HUES6 (cell line): ENCODE measurements at regions not wholly inside any gene's neighbourhood (a gene's known extent, or its start where the extent isn't known, plus 50 kb on each side); places are given as distances from the start of the nearest gene placed in this dataset.

Experiments used
- H3K27ac ChIP-seq: 2 replicates; pipeline ENCODE4 v1.7.0; 2013; ENCODE audit warnings: low read depth, mild to moderate bottlenecking, low read length, inconsistent platforms
- H3K27me3 ChIP-seq: 2 replicates; pipeline ENCODE4 v1.6.1; 2013; ENCODE audit warnings: low read length; ENCODE audit not compliant: control insufficient read depth, insufficient read depth
- H3K36me3 ChIP-seq: 2 replicates; pipeline ENCODE4 v1.6.1; 2013; ENCODE audit warnings: low read length; ENCODE audit not compliant: control insufficient read depth, insufficient read depth
- H3K4me1 ChIP-seq: 2 replicates; pipeline ENCODE4 v1.6.1; 2013; ENCODE audit warnings: low read length; ENCODE audit not compliant: control insufficient read depth, insufficient read depth
- H3K4me3 ChIP-seq: 2 replicates; pipeline ENCODE4 v1.5.1; 2013; ENCODE audit warnings: low read depth, low read length
- H3K9ac ChIP-seq: one replicate; pipeline ENCODE4 v1.6.1; 2013; ENCODE audit warnings: mild to moderate bottlenecking, low read length
- H3K9me3 ChIP-seq: 2 replicates; pipeline ENCODE4 v1.6.1; 2013; ENCODE audit warnings: low read depth, low read length; ENCODE audit not compliant: control insufficient read depth, insufficient read depth

DNA sequence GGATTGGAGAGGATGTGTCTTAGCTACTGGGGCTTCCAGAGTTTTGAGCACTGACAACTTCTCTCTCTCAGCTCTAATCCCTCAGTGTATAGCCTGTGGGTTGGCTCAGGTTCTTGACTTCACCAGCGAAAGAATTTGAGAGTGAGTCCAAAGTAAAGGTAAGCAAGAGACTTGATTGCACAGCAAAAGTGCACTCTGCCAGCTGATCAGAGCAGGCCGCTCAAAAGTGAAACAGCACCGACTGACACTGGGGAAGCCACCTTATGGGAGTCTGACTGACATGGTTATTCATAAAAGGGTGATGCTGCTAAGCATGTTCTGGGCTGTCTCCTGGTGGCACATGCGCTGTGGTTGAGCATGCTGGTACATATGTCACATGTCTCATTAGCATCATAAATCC is 389.5 kb downstream of the CBLN4 start:
- Histone ChIP-seq H3K9me3 (no peaks in the 10 kb centered on the region), H3K27me3 (no peaks in the 10 kb centered on the region), H3K27ac (no peak overlapping the region), H3K4me1 (no peaks in the 10 kb centered on the region), H3K36me3 (no peaks in the 10 kb centered on the region), H3K9ac (no peak overlapping the region), H3K4me3 (no peak overlapping the region)

DNA sequence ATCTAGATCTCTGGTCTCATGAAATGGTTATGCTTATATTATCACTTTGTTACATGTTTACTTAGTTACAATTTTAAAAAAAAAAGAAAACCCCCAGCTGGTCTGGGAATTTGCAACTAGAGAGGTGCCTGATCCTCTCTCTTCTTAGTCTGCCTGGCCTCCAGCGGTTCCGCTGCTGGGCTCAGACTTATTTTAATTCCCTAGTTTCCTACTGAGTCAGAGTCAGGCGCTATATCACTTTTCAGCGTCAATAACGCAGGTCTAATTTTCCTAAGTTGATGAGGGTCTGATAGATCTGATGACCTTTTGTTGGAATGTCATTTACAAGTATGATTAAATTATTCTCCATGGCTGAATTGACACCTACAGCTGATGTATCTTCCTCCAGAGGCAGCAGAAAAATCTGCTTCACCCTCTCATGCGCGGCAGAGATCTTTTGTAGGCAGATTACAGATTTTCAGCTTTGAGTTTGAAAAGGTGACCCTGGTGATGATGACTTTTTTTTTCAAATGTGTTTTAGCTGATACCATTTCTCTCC is 391.0 kb downstream of the CBLN4 start:
- Histone ChIP-seq H3K4me1 (no peaks in the 10 kb centered on the region), H3K36me3 (no peaks in the 10 kb centered on the region), H3K9ac (no peak overlapping the region), H3K9me3 (no peaks in the 10 kb centered on the region), H3K27ac (no peak overlapping the region), H3K4me3 (no peak overlapping the region), H3K27me3 (no peaks in the 10 kb centered on the region)

DNA sequence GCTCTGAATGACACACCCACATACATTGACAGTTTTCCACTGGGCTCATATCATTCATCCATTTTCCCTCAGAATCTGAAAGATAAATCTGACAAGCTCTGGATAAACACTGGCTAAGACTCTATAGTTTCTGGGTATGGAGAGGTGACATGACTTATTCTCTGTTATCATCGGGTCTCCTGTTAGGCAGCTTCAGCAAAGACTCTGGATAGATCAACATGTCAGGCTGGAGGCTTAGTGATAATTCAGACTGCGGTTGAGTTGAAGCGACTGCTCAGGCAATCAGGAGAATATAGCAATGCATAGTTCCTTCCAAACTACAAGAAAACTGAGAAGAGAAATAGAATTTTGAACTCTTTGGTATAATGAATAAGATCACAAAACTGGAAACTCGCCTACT is 394.6 kb downstream of the CBLN4 start:
- no peaks in the 10 kb centered on the region for H3K4me1 ChIP-seq
- no peaks in the 10 kb centered on the region for H3K36me3 ChIP-seq
- no peaks in the 10 kb centered on the region for H3K27me3 ChIP-seq
- no peak overlapping the region for H3K9ac ChIP-seq
- no peak overlapping the region for H3K4me3 ChIP-seq
- H3K27ac ChIP-seq, result no peak overlapping the region
- no peaks in the 10 kb centered on the region for H3K9me3 ChIP-seq

DNA sequence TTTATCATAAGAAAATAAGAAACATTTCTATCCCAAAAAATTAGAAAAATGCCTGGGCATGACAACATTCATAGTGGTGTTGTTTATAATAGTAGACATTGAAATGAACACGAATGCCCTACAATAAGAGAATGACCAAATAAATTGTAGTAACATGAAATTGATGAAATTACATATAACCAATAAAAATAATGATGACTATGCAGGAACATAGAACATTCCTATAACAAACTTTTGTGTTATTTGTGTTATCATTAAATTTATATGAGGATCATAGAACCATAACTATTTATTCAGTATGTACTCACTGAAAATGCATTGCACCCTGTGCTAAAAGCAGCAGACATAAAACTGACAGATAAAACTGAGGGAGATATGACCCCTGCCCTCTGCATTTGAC is 399.7 kb downstream of the CBLN4 start:
- H3K4me3 ChIP-seq, result no peak overlapping the region
- no peaks in the 10 kb centered on the region for H3K9me3 ChIP-seq
- no peaks in the 10 kb centered on the region for H3K27me3 ChIP-seq
- H3K27ac ChIP-seq, result no peak overlapping the region
- H3K36me3 ChIP-seq, result no peaks in the 10 kb centered on the region
- no peak overlapping the region for H3K9ac ChIP-seq
- H3K4me1 ChIP-seq, result no peaks in the 10 kb centered on the region

DNA sequence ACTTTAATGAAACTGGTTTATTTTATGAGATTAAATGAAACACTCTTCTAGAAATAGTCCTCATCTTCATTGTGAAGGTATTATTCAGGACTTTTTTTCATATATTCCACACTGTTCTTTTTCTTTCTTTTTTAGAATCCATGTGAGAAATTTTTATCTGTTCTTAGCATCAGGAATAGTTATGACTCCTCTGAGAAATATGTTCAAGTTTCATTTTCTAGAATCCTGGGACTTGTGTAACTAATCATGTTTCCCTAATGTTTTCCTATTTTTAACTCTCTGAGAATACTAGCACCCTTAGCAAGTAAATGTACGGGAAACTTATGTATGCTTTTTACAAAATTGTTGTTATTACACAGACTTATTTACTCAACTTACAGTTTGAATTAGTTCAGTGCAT is 407.8 kb downstream of the CBLN4 start:
- no peaks in the 10 kb centered on the region for H3K27me3 ChIP-seq
- no peak overlapping the region for H3K4me3 ChIP-seq
- H3K9me3 ChIP-seq, result no peaks in the 10 kb centered on the region
- H3K9ac ChIP-seq, result no peak overlapping the region
- H3K36me3 ChIP-seq, result no peaks in the 10 kb centered on the region
- H3K4me1 ChIP-seq, result no peaks in the 10 kb centered on the region
- H3K27ac ChIP-seq, result no peak overlapping the region

DNA sequence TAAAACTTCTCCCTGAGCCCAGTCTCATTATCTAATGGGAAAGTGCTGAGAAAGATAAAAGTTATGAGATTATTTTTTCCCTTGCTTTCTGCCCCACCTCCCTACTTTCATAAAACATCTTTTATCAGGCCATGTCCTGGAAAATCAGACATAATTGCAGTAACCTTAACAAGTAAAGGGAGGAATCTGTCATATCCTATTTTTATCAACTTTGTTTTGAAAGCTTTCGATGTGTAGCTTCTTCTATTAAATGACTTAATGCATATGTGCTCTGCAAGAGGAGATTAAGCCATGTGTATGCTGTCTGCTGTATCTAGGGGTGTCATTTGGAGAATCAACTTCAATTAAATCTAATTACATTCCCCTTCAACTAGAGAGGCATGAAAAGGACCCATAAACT is 408.9 kb downstream of the CBLN4 start:
- no peak overlapping the region for H3K9ac ChIP-seq
- no peaks in the 10 kb centered on the region for H3K9me3 ChIP-seq
- no peaks in the 10 kb centered on the region for H3K27me3 ChIP-seq
- no peaks in the 10 kb centered on the region for H3K36me3 ChIP-seq
- H3K4me1 ChIP-seq, result no peaks in the 10 kb centered on the region
- H3K27ac ChIP-seq, result no peak overlapping the region
- no peak overlapping the region for H3K4me3 ChIP-seq

DNA sequence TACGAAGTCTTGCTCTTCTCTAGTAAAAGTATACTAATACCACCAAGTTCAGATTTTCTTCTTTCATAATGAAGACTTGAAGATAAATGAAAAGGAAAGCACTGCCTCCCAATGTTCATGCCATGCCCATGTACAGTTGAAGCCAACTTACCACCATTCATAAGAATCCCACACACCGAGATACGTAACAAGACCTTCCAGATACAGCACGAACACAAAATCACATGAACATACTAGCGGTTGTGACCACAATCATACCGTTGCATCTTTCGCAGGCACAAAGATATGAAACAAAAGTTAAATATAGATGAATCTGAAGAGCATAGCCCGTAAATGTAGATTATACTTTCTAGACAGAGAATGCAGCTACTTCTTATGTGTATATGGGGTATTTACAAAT is 412.5 kb downstream of the CBLN4 start:
- Histone ChIP-seq H3K9ac (no peak overlapping the region), H3K4me3 (no peak overlapping the region), H3K36me3 (no peaks in the 10 kb centered on the region)

DNA sequence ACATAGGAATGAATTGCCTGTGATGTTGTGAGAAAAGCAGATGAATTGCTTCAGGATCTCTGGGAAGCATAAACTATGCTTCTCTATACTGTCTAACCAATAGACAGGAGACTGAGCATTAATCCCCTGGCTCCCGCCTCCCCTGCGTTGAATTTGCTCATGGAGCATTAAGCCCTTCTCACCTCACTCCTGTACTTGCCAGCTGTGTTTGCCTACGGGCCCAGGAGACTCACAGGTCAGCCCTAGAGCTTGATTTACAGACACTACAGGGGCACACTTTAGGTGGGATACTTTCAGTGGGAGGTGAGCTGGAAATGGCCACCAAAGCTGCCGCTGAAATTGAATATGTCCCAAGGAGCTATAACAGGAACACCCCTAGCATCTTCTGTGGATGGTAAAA is 418.7 kb downstream of the CBLN4 start:
- Histone ChIP-seq H3K27me3 (no peaks in the 10 kb centered on the region), H3K4me3 (no peak overlapping the region), H3K9ac (no peak overlapping the region), H3K4me1 (peaks cover 6% of the 10 kb centered on the region; the same call in 1 of the 2 replicates), H3K27ac (no peak overlapping the region), H3K9me3 (no peaks in the 10 kb centered on the region), H3K36me3 (no peaks in the 10 kb centered on the region)

More for the DNA sequence above, 412.5 kb downstream of the CBLN4 start:
- Histone ChIP-seq H3K27ac (no peak overlapping the region), H3K4me1 (no peaks in the 10 kb centered on the region), H3K9me3 (no peaks in the 10 kb centered on the region), H3K27me3 (no peaks in the 10 kb centered on the region)

DNA sequence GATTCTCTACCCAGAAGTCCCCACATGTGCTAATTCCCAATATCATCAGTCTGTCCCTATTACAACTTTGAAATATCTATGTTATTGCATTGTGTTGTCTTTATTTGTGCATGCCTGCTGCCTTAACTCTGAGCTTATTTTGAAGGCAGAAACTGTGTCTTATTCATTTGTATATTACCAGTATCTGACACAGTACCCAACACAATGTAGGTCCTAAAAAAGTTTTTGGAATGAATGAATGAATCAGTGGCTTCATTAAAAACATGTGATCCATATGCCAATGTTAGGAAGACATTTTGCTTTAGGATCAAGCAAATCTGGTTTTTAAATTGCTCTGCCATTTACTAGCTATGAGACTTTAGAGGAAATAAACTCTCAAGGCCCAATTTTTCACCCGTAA is 420.4 kb downstream of the CBLN4 start:
- Histone ChIP-seq H3K9me3 (no peaks in the 10 kb centered on the region), H3K4me1 (peaks cover 6% of the 10 kb centered on the region; the same call in 1 of the 2 replicates), H3K4me3 (no peak overlapping the region), H3K27me3 (no peaks in the 10 kb centered on the region), H3K27ac (no peak overlapping the region), H3K9ac (no peak overlapping the region), H3K36me3 (no peaks in the 10 kb centered on the region)

DNA sequence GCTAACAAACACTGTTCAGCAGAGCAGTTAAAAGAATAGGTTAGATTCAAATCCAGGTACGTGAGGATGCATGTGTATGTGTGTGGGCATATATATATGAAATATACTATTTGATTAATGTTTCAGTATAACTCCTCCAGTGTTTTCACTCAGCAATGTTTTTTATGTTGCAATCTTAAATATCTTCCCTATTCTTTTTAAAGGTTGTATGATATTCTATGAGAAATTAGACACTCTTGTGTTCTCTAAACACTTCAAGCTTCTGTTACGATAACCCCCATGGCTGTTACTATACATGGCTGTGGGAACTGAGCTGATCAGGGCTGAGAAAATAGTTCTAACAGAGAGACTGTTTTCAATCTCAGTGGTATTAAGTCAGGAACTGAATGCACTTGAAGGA is 421.0 kb downstream of the CBLN4 start:
- no peaks in the 10 kb centered on the region for H3K36me3 ChIP-seq
- H3K27me3 ChIP-seq, result no peaks in the 10 kb centered on the region
- H3K27ac ChIP-seq, result no peak overlapping the region
- peaks cover 12% of the 10 kb centered on the region; the same call in 1 of the 2 replicates for H3K4me1 ChIP-seq
- H3K9ac ChIP-seq, result no peak overlapping the region
- no peaks in the 10 kb centered on the region for H3K9me3 ChIP-seq
- no peak overlapping the region for H3K4me3 ChIP-seq

DNA sequence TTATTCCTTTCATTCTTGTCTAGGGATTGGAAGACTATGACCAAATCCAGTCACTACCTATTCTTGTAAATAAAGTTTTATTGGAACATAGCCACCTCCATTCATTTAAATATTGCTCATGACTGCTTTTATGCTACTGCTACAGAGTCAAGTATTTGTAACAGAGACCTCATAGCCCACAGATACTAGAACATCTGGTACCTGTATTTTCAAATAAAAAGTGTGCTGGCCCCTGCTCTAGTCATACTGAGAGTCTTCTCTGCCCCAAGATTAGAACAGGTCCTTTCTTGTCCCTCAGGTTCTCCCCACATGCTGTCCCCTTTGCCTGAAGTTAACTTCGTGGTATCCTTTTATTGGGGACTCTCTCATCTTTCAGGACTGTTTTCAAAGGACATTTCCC is 422.3 kb downstream of the CBLN4 start:
- Histone ChIP-seq H3K9me3 (no peaks in the 10 kb centered on the region), H3K27me3 (no peaks in the 10 kb centered on the region), H3K4me1 (peaks cover 17% of the 10 kb centered on the region; the same call in 1 of the 2 replicates), H3K9ac (no peak overlapping the region), H3K27ac (no peak overlapping the region), H3K36me3 (no peaks in the 10 kb centered on the region), H3K4me3 (no peak overlapping the region)

DNA sequence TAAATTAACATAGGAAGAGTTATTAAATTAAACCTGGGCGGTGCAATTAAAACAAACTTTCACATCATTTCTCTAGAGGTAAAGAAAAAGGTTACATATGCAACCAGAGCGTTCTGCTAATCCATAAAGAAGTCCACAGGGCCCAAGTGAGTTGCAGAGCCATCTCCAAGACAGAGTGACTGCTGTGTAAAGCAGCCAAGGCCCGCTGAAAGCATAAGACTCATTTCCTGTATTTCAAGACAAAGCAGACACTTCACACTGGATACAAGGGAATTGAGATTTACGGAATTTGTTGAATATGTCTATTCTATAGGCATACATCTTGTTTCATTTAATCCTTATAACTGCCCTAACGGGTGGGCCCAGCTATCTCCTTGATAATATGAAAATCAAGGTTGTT is 422.8 kb downstream of the CBLN4 start:
- no peak overlapping the region for H3K9ac ChIP-seq
- H3K4me1 ChIP-seq, result peaks cover 17% of the 10 kb centered on the region; the same call in 1 of the 2 replicates
- H3K36me3 ChIP-seq, result no peaks in the 10 kb centered on the region
- no peaks in the 10 kb centered on the region for H3K27me3 ChIP-seq
- no peaks in the 10 kb centered on the region for H3K9me3 ChIP-seq
- H3K4me3 ChIP-seq, result no peak overlapping the region
- H3K27ac ChIP-seq, result no peak overlapping the region
